ENCODE measurements at regions not wholly inside any gene's neighbourhood (a gene's known extent, or its start where the extent isn't known, plus 50 kb on each side); places are given as distances from the start of the nearest gene placed in this dataset.

DNA sequence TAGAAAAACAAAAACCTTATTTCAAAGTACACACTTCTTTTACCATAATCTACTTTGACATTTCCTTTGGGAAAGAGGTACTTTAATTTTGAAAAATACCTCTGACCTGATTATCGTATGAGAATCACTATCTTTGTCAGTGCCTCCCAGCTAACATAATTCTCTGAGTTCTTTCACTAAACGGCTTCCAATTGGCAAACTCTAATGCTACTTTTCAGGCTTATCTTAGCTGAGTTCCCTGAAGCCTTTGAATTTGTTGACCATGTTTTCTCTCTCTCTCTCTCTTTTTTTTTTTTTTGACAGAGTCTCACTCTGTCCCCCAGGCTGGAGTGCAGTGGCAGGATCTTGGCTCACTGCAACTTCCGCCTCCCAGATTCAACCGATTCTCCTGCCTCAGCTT is 312.8 kb downstream of the ZPLD1 start:
- DNase-seq (ENCODE audit: low spot score in 2 of 2): no peak
- TF ChIP-seq CTCF (IDR thresholded peaks at IDR 0.05): no peak
- no peaks in the 10 kb centered on the region for H3K27me3 ChIP-seq
- no peaks in the 10 kb centered on the region for H3K4me1 ChIP-seq
- no peaks in the 10 kb centered on the region for H3K9me3 ChIP-seq
- no peaks in the 10 kb centered on the region for H3K36me3 ChIP-seq
- intact Hi-C loops (cut with DNase I): no loop called here
- no peak overlapping the region for H3K4me3 ChIP-seq
- no peak overlapping the region for H3K27ac ChIP-seq

GRCh38 chr3:102748646-102749045 is 313.8 kb downstream of the ZPLD1 start:
- Histone ChIP-seq H3K9me3 (no peaks in the 10 kb centered on the region), H3K36me3 (no peaks in the 10 kb centered on the region), H3K4me1 (no peaks in the 10 kb centered on the region), H3K4me3 (no peak overlapping the region), H3K27me3 (no peaks in the 10 kb centered on the region), H3K27ac (no peak overlapping the region)
- no peak for TF ChIP-seq CTCF (IDR thresholded peaks at IDR 0.05)
- DNase-seq (ENCODE audit: low spot score in 2 of 2): no peak
- intact Hi-C loops (cut with DNase I): no loop called here

- Histone ChIP-seq H3K27me3 (no peaks in the 10 kb centered on the region), H3K4me3 (no peak overlapping the region), H3K27ac (no peak overlapping the region), H3K36me3 (no peaks in the 10 kb centered on the region), H3K9me3 (no peaks in the 10 kb centered on the region), H3K4me1 (no peaks in the 10 kb centered on the region)
- no peak for TF ChIP-seq CTCF (IDR thresholded peaks at IDR 0.05)
- DNase-seq (ENCODE audit: low spot score in 2 of 2): no peak
- intact Hi-C loops (cut with DNase I): no loop called here
These were observed 315.5 kb downstream of the ZPLD1 start for GRCh38 chr3:102750322-102750721.

DNA sequence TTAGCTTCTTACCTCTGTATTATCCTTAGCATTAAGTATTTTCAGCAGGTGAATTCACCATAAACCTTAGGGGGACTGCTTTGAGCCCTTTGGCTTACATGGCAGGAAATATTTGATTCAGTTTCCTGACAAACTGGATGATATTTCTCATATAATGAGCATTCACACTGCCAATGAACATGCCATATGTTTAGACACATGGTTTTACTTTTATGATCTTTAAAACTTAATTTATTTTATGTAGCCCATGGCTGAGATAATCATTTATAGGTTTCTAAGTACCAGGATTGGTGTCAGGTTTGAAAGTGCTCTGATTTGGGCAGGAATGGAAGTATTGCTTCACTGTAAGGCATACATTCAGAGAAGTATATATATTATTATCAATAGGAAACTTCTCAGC is 319.1 kb downstream of the ZPLD1 start:
- no peak overlapping the region for H3K4me3 ChIP-seq
- intact Hi-C loops (cut with DNase I): no loop called here
- H3K27ac ChIP-seq: no peak overlapping the region
- H3K36me3 ChIP-seq: no peaks in the 10 kb centered on the region
- no peak for DNase-seq (ENCODE audit: low spot score in 2 of 2)
- H3K4me1 ChIP-seq: no peaks in the 10 kb centered on the region
- no peak for TF ChIP-seq CTCF (IDR thresholded peaks at IDR 0.05)
- H3K9me3 ChIP-seq: no peaks in the 10 kb centered on the region
- no peaks in the 10 kb centered on the region for H3K27me3 ChIP-seq

GRCh38 chr3:102756706-102757105 is 321.9 kb downstream of the ZPLD1 start:
- no peaks in the 10 kb centered on the region for H3K9me3 ChIP-seq
- H3K4me1 ChIP-seq: no peaks in the 10 kb centered on the region
- intact Hi-C loops (cut with DNase I): no loop called here
- no peak overlapping the region for H3K27ac ChIP-seq
- no peak for TF ChIP-seq CTCF (IDR thresholded peaks at IDR 0.05)
- no peaks in the 10 kb centered on the region for H3K36me3 ChIP-seq
- DNase-seq (ENCODE audit: low spot score in 2 of 2): no peak
- H3K27me3 ChIP-seq: no peaks in the 10 kb centered on the region
- H3K4me3 ChIP-seq: no peak overlapping the region

- Histone ChIP-seq H3K27me3 (no peaks in the 10 kb centered on the region), H3K27ac (no peak overlapping the region), H3K9me3 (no peaks in the 10 kb centered on the region), H3K4me1 (no peaks in the 10 kb centered on the region), H3K4me3 (no peak overlapping the region), H3K36me3 (no peaks in the 10 kb centered on the region)
- DNase-seq (ENCODE audit: low spot score in 2 of 2): no peak
- intact Hi-C loops (cut with DNase I): no loop called here
- no peak for TF ChIP-seq CTCF (IDR thresholded peaks at IDR 0.05)
These were observed 323.1 kb downstream of the ZPLD1 start for GRCh38 chr3:102757950-102758349.

Data from ascending aorta (tissue), 2 donors.